ENCODE measurements at regions not wholly inside any gene's neighbourhood (a gene's known extent, or its start where the extent isn't known, plus 50 kb on each side); places are given as distances from the start of the nearest gene placed in this dataset.
"Not testable (repeated sequence)": the region's sequence is repeated elsewhere in the genome, so short reads cannot be mapped to it uniquely, and the experiment has no call there.

- no peak for DNase-seq
Observed at GRCh38 chr2:40043641-40044040, 264.6 kb upstream of the THUMPD2 start.

- DNase-seq = no peak
Observed at GRCh38 chr2:40043191-40043590, 264.1 kb upstream of the THUMPD2 start.

- no peak for DNase-seq
Observed at GRCh38 chr2:40041422-40042382, 262.6 kb upstream of the THUMPD2 start.

- no peak for DNase-seq
Observed at GRCh38 chr2:40039549-40039948, 260.5 kb upstream of the THUMPD2 start.

- no peak for DNase-seq
Observed at GRCh38 chr2:40038646-40039045, 259.6 kb upstream of the THUMPD2 start.

GRCh38 chr2:40037303-40037702, 258.2 kb upstream of the THUMPD2 start:
- DNase-seq = no peak

GRCh38 chr2:40036241-40036640, 257.2 kb upstream of the THUMPD2 start:
- DNase-seq = no peak

- DNase-seq = no peak
Observed at GRCh38 chr2:40034801-40035200, 255.7 kb upstream of the THUMPD2 start.

GRCh38 chr2:40034198-40034597, 255.1 kb upstream of the THUMPD2 start:
- DNase-seq = no peak

- DNase-seq = no peak
Observed at GRCh38 chr2:40033781-40034180, 254.7 kb upstream of the THUMPD2 start.

- DNase-seq = no peak
Observed at GRCh38 chr2:40032650-40033319, 253.7 kb upstream of the THUMPD2 start.

GRCh38 chr2:40030456-40030975, 251.5 kb upstream of the THUMPD2 start:
- DNase-seq = no peak

GRCh38 chr2:40028792-40029488, 249.9 kb upstream of the THUMPD2 start:
- no peak for DNase-seq

GRCh38 chr2:40027968-40028367, 248.9 kb upstream of the THUMPD2 start:
- DNase-seq = no peak

- DNase-seq = not testable (repeated sequence)
Observed at GRCh38 chr2:40025276-40025675, 246.2 kb upstream of the THUMPD2 start.

GRCh38 chr2:40020997-40021396, 241.9 kb upstream of the THUMPD2 start:
- DNase-seq = no peak

GRCh38 chr2:40016151-40016885, 237.3 kb upstream of the THUMPD2 start:
- no peak for DNase-seq

GRCh38 chr2:40013962-40014361, 234.9 kb upstream of the THUMPD2 start:
- not testable (repeated sequence) for DNase-seq

- DNase-seq = no peak
Observed at GRCh38 chr2:40004336-40004735, 225.3 kb upstream of the THUMPD2 start.

GRCh38 chr2:40002339-40002738, 223.3 kb upstream of the THUMPD2 start:
- no peak for DNase-seq

- DNase-seq = no peak
Observed at GRCh38 chr2:39999864-40000263, 220.8 kb upstream of the THUMPD2 start.

- no peak for DNase-seq
Observed at GRCh38 chr2:39998617-39999016, 219.6 kb upstream of the THUMPD2 start.
